ENCODE measurements at regions not wholly inside any gene's neighbourhood (a gene's known extent, or its start where the extent isn't known, plus 50 kb on each side); places are given as distances from the start of the nearest gene placed in this dataset.

- TF ChIP-seq CTCF (IDR thresholded peaks at IDR 0.05) = no peak
- TF ChIP-seq POLR2AphosphoS5 (IDR thresholded peaks at IDR 0.05; ENCODE audit: low read depth, low read length) = no peak
- no peak for TF ChIP-seq USF1 (IDR thresholded peaks at IDR 0.05; ENCODE audit: borderline replicate concordance, low read depth)
- no peak for TF ChIP-seq TAF1 (IDR thresholded peaks at IDR 0.05; ENCODE audit: borderline replicate concordance, low read depth, low read length)
- TF ChIP-seq YY1 (IDR thresholded peaks at IDR 0.05; ENCODE audit: low read depth) = no peak
- TF ChIP-seq CHD2 (IDR thresholded peaks at IDR 0.05; ENCODE audit: low read length, partially characterized antibody) = no peak
- TF ChIP-seq FOXJ3 (CRISPR knock-in tag; IDR thresholded peaks at IDR 0.05) = no peak
- no peak for TF ChIP-seq JUND (IDR thresholded peaks at IDR 0.05)
- no peak for TF ChIP-seq EZH2phosphoT487 (IDR thresholded peaks at IDR 0.05; ENCODE audit: borderline replicate concordance, low read depth)
- no peak for TF ChIP-seq RFX5 (IDR thresholded peaks at IDR 0.05; ENCODE audit: low read length)
- TF ChIP-seq RAD21 (IDR thresholded peaks at IDR 0.05; ENCODE audit: low read length) = no peak
- no peak for TF ChIP-seq SMC3 (IDR thresholded peaks at IDR 0.05; ENCODE audit: low read depth, low read length)
- TF ChIP-seq NFIC (IDR thresholded peaks at IDR 0.05; ENCODE audit: borderline replicate concordance) = no peak
Observed at GRCh38 chr1:116243333-116244054, 129.6 kb upstream of the ATP1A1 start.

All from SK-N-SH (cell line).